ENCODE measurements at regions not wholly inside any gene's neighbourhood (a gene's known extent, or its start where the extent isn't known, plus 50 kb on each side); places are given as distances from the start of the nearest gene placed in this dataset.

DNA sequence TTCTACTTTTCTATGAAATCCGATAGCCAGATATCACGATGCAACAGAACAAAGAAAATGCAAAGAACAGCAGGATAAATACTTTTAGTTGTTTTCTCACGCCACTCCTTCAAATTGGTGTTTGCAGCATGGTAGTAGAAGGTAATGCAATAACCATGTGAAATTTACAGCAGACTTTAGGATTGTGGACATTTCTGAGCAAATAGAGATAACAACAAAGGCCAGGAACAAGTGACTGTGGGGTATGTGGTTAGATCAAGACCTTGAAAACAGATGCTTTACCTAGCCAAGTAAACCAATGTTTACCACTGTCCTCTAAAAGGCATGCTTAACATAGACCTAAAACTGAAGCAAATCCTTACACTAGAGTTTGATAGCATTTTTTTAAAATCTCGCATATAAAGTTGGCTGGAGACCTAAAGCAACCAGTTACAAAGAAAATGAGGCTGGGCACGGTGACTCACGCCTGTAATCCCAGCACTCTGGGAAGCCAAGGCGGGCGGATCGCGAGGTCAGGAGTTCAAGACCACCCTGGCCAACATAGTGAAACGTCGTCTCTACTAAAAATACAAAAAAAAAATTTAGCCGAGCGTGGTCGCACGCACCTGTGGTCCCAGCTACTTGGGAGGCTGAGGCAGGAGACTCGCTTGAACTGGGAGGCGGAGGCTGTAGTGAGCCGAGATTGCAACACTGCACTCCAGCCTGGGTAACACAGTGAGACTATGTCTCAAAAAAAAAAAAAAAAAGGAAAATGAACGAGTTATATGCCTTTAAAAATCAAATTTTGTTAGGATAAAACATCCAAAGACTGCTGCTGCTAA lies 123.2 kb upstream of the FOXN3 start:
- H3K36me3 ChIP-seq: no peaks in the 10 kb centered on the region
- intact Hi-C loops (cut with DNase I): no loop called here
- H3K9me3 ChIP-seq: no peaks in the 10 kb centered on the region
- H3K27me3 ChIP-seq: no peaks in the 10 kb centered on the region
- TF ChIP-seq, protein P1, sequence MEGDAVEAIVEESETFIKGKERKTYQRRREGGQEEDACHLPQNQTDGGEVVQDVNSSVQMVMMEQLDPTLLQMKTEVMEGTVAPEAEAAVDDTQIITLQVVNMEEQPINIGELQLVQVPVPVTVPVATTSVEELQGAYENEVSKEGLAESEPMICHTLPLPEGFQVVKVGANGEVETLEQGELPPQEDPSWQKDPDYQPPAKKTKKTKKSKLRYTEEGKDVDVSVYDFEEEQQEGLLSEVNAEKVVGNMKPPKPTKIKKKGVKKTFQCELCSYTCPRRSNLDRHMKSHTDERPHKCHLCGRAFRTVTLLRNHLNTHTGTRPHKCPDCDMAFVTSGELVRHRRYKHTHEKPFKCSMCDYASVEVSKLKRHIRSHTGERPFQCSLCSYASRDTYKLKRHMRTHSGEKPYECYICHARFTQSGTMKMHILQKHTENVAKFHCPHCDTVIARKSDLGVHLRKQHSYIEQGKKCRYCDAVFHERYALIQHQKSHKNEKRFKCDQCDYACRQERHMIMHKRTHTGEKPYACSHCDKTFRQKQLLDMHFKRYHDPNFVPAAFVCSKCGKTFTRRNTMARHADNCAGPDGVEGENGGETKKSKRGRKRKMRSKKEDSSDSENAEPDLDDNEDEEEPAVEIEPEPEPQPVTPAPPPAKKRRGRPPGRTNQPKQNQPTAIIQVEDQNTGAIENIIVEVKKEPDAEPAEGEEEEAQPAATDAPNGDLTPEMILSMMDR (IDR thresholded peaks at IDR 0.05): no peak
- no peak for TF ChIP-seq POLR2A (IDR thresholded peaks at IDR 0.05)
- no peak for DNase-seq
- no peak overlapping the region for H3K27ac ChIP-seq
- peaks cover 0 to 21% (median 9%) of the 10 kb centered on the region in 12 donors for H3K4me1 ChIP-seq
- WGBS, 4 donors: 92% methylated on average over 20 of the region's 20 CpGs
- ATAC-seq: no peak
- H3K4me3 ChIP-seq: no peak overlapping the region

DNA sequence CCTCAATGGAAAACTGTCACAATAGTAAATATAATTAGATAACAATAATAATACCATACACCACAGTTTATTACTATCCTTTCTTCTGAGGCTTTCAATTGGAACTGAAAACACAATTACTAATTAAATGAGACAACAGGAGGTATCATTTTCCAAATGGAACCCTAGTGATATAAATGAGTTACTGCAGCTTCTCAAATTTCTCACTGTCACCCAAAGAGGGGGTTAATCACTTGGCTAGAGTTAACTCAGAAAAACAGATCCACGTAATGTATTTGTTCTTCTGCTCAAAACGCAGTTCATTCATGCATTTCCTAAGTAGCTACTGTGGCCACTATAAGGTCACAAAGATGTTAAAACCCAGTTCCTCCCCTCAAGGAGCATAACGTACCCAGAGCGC lies 120.9 kb upstream of the FOXN3 start:
- no peak for ATAC-seq
- no peak for TF ChIP-seq POLR2A (IDR thresholded peaks at IDR 0.05)
- TF ChIP-seq, protein P1 (IDR thresholded peaks at IDR 0.05): peak in 2 of 12 donors; percentile 17 to 19
- Histone ChIP-seq H3K27ac (no peak overlapping the region), H3K27me3 (no peaks in the 10 kb centered on the region), H3K4me3 (no peak overlapping the region), H3K4me1 (peaks cover 0 to 16% (median 6%) of the 10 kb centered on the region in 12 donors), H3K9me3 (no peaks in the 10 kb centered on the region), H3K36me3 (no peaks in the 10 kb centered on the region)
- no peak for DNase-seq
- WGBS, 4 donors: 88 to 92% (median 90%) methylated on average over 4 of the region's 4 CpGs
- intact Hi-C loops (cut with DNase I): no loop called here

DNA sequence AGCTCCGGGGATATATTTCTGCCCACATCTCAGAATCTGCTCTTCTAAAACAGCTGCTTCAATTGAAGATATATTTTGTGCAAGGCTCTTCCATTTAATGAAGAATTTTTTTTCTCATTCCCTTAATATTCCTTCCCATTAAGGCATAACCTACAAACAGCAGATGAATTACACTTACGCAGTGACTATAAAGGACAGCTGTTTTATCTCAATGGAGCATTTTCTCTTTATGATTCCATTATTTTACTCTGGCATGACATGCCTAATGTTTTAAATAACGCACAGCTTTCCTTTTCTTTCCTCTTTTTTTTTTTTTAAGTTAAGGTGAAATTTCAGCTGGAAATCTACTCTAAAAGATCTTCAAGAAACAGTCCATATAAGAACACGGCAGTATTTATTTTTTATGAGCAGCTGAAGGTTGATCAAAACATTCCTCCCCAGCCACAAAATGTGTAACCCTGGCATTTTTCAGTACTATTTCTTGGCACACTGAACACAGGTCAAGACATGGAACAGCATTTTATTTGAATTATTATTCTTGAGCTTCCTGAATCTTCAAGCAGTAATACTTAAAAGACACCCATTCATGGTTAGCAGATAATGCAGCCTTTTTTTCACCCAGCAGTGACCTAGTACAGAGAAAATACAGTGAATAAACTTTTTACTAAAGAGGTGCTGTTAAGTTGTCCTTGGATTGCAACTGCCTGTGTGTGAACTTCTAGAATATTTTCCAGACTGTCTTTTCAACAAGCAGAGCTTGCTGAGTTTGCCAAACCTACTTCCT lies 118.1 kb upstream of the FOXN3 start:
- 69 to 75% (median 72%) methylated on average over 4 of the region's 4 CpGs for WGBS, 4 donors

More for the DNA sequence above, 118.1 kb upstream of the FOXN3 start:
- Histone ChIP-seq H3K27me3 (no peaks in the 10 kb centered on the region), H3K4me1 (peaks cover 0 to 21% (median 6%) of the 10 kb centered on the region in 12 donors), H3K27ac (no peak overlapping the region), H3K36me3 (no peaks in the 10 kb centered on the region), H3K4me3 (no peak overlapping the region), H3K9me3 (no peaks in the 10 kb centered on the region)
- DNase-seq: no peak
- ATAC-seq: no peak
- intact Hi-C loops (cut with DNase I): no loop called here
- TF ChIP-seq POLR2A (IDR thresholded peaks at IDR 0.05): no peak
- TF ChIP-seq, protein P1 (IDR thresholded peaks at IDR 0.05): no peak

Measured in heart left ventricle (tissue), 16 donors.